Neural progenitor cell (in vitro differentiated cells): ENCODE measurements at regions not wholly inside any gene's neighbourhood (a gene's known extent, or its start where the extent isn't known, plus 50 kb on each side); places are given as distances from the start of the nearest gene placed in this dataset.

Experiments used
- CTCF ChIP-seq: fragments of 200-600 bp; sonication (generic); IDR thresholded peaks from 2 replicates; pipeline ENCODE4 v1.5.1; 2017; ENCODE audit warnings: antibody characterized with exemption, mild to moderate bottlenecking
- EZH2 ChIP-seq: fragments of 200-600 bp; sonication (generic); IDR thresholded peaks from 2 replicates; pipeline ENCODE4 v1.6.1; 2017; ENCODE audit warnings: antibody characterized with exemption, mild to moderate bottlenecking, moderate library complexity
- EZH2phosphoT487 ChIP-seq: fragments of 200-600 bp; sonication (generic); IDR thresholded peaks from 2 replicates; pipeline ENCODE4 v1.6.1; 2017; ENCODE audit warnings: antibody characterized with exemption

DNA sequence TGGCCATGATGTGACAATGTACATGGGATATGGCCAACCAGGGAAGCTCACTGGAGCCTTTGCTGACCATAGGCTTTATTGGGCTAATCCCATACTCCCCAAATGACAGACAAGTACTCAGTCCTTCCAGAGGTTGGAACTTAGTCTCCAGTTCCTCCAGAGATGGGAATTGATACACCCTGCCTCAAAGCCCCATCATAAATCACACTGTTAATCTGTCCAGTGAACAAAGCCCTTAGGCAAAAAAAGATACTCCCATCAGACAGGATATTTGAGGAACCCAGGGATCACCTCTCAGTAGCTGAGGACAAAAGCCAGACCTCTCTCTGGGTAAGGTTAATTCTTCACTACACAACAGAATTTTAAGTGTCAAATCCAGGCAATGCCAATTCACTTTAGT, 247.5 kb upstream of the CDH20 start:
- TF ChIP-seq CTCF = no peak
- no peak for TF ChIP-seq EZH2phosphoT487
- no peak for TF ChIP-seq EZH2
